GM12873 (cell line): ENCODE measurements at regions not wholly inside any gene's neighbourhood (a gene's known extent, or its start where the extent isn't known, plus 50 kb on each side); places are given as distances from the start of the nearest gene placed in this dataset.

Source experiments
- TF ChIP-seq, protein P1 (sequence below): IDR thresholded peaks from 2 replicates; pipeline ENCODE4 v1.5.1; 2012; ENCODE audit warnings: low read depth, mild to moderate bottlenecking, moderate library complexity, low read length, control low read depth; ENCODE audit not compliant: insufficient read depth; ENCODE audit errors: missing control alignments

DNA sequence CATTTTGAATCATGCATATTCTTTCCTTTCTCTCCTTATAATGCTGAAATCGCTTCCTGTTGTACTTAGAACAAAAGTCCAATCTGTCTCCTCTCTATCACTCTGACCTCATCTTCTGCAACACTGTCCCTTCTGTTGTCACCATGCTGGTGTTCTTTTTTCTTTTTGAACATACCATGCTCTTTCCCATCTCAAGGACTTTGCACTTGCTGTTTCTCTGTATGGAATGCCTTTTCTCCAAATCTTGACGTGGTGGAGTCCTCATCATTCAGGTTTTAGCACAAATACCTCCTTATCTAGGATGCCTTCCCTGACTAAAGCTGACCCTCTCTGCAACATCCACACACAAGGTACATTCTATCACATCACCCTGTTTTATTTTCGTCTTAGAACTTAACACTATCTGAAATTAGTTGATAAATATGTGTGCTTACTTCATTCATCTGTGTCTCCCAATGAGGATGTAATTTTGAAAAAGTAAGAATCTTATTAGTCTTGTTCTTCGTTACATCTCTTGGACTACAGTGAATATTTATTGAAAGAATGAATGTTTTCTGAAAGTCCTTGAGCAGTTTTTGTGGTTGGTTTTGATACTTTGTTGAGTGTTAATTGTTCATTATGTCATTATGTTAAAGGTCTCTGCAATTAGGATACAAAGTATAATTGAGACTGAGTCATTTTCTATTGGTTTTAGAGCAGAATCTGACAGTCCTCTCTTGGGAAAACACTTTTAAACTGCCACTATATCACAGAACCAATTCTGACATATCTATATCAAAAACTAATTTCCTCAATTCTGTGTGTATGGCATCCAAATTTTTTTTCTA is 145.3 kb upstream of the RASA1 start:
- TF ChIP-seq, protein P1, sequence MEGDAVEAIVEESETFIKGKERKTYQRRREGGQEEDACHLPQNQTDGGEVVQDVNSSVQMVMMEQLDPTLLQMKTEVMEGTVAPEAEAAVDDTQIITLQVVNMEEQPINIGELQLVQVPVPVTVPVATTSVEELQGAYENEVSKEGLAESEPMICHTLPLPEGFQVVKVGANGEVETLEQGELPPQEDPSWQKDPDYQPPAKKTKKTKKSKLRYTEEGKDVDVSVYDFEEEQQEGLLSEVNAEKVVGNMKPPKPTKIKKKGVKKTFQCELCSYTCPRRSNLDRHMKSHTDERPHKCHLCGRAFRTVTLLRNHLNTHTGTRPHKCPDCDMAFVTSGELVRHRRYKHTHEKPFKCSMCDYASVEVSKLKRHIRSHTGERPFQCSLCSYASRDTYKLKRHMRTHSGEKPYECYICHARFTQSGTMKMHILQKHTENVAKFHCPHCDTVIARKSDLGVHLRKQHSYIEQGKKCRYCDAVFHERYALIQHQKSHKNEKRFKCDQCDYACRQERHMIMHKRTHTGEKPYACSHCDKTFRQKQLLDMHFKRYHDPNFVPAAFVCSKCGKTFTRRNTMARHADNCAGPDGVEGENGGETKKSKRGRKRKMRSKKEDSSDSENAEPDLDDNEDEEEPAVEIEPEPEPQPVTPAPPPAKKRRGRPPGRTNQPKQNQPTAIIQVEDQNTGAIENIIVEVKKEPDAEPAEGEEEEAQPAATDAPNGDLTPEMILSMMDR: no peak

DNA sequence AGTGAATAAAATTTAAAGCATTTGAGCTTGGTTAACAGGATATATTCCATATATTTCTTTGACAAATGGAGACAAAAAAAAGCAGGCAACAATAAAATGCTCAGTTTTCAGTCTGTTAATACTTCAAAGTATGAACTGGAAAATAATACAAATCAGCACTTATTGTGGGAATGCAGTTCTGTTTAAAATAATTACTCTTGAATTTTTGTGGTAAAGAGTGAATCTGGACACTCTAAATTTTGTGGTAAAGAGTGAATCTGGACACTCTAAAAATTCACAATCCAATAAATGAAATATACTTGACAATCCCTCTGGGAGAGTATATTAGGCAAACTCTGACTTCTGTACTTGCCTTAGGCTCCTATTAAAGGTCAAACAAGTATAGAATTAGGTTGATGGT is 141.9 kb upstream of the RASA1 start:
- TF ChIP-seq, protein P1: no peak

DNA sequence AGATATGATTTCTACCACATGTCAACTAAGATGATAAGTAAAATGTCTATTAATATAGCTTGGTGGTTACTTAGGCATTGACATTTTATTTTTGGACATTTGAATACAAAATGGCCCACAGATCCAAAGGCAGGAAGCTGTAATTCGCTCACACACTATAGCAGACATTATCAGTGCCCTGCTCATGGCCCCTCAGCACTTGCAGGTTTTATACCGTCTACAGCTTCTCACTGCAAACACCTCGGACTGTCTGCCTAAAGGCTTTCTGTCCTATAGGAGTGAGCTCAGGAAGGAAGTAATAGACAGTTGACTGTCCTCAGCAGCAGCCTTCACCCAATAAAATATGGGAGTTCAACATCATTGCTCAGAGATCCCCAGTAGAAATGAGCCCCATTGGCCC is 140.8 kb upstream of the RASA1 start:
- TF ChIP-seq, protein P1: no peak

DNA sequence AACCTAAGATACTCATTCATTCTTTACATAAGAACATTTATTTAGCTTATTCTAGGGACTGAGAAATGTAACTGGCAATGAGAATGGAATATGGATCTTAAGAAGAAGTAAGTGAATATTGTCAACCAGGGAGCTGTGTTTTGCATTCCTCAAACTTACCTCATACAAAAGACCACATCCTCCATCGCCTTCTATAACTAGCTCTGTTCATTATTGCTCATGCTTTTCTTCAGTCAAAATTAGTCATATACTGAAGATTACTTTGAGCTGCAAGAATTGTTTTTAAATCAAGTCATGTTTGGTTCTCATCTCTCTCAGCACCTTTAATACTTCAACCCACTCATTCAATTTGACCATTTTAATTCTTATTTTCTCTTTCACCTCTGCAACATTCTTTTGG is 140.3 kb upstream of the RASA1 start:
- TF ChIP-seq, protein P1: no peak

DNA sequence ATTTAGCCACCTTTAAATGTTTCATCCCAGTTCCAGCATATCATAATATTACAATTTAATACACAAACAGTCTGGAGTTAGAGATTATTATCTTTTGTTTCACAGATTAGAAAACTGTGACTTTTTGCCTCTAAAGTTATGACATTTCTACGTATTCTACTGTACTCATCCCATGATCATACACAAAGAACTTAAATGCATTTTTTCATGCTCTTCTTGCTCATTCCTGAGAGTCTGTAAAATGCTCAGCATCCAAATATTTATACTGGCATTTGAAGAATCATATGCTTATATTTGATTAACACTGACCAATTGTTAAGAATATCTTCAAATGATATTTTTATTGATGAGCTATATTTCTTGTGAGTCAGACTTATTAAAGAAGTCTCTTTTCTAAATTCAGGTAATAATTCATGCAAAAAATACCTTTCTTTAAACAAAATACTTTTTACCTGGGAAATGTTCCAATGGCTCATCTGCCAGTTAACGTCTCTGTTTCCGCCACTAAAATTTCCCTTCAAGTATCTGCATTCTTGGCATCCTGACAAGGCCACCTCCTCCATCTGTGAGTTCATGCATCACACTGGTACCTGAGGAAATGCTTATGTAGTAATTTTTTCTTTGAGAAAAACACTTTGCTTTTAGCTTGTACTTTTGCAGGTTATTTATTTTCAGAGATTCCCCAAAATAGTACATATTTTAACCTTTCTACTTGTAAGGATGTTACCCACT is 139.6 kb upstream of the RASA1 start:
- TF ChIP-seq, protein P1: no peak

DNA sequence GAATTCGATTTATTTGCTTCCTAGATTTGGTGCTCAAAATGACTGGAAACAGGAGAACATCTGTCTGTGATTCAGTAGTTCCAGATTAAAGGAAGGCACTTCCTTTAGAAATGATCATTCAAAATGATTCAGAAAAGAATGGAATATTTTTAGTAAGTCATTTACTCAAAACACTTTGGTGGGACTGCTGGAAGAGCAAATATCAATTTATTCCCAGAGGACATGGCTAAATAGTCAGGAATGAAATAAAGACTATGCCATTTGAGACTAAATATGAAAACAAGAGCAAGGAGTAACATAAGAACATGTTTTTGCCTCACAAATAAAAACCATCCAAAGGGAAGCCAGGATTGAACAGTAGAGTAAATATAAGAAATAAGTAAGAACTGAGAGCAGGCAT is 138.6 kb upstream of the RASA1 start:
- TF ChIP-seq, protein P1: no peak

DNA sequence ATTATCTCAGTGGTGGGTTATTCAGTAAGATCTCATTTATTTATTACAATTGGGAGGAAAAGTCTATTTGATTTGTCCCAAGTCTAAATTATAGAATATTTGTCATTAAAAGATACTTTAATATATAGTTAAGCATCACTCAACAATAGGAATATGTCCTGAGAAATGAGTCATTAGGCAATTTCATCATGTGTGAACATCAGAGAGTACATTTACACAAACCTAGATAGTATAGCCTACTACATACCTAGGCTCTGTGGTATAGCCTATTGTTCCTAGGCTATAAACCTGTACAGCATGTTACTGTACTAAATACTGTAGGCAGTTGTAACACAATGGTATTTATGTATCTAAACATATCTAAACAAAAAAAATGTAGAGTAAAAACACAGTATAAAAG is 135.0 kb upstream of the RASA1 start:
- TF ChIP-seq, protein P1: no peak
